Activated CD8-positive, alpha-beta T cell treated with anti-CD3 and anti-CD28 coated beads for 36 hours (primary cell): ENCODE measurements at regions not wholly inside any gene's neighbourhood (a gene's known extent, or its start where the extent isn't known, plus 50 kb on each side); places are given as distances from the start of the nearest gene placed in this dataset.

ENCODE experiments used
- ATAC-seq: fragments of 200-7000 bp; cut with Tn5 transposase; one replicate; pipeline ENCODE4 v1.10.0; 2021; ENCODE audit warnings: mild to moderate bottlenecking, moderate library complexity
- CTCF ChIA-PET: fragments of 350-600 bp; sonication (Branson Sonifier 250); formaldehyde crosslinking; loops from one replicate; lab custom pipeline; 2021; ENCODE audit warnings: antibody characterized with exemption; lab: Charles Lee
- POLR2A ChIA-PET: fragments of 350-600 bp; sonication (Branson Sonifier 250); formaldehyde crosslinking; loops from one replicate; lab custom pipeline; 2021; ENCODE audit warnings: antibody characterized with exemption; lab: Charles Lee
- DNase-seq: peaks from one replicate; pipeline ENCODE4 v3.0.0-alpha.2; 2020
- H3K27ac Mint-ChIP-seq: one replicate; pipeline ENCODE4 v1.8.0; 2021; ENCODE audit warnings: mild to moderate bottlenecking, mixed read lengths
- H3K27me3 Mint-ChIP-seq: one replicate; pipeline ENCODE4 v1.8.0; 2021; ENCODE audit warnings: mixed read lengths
- H3K36me3 Mint-ChIP-seq: one replicate; pipeline ENCODE4 v1.8.0; 2021; ENCODE audit warnings: low read depth, mixed read lengths
- H3K4me1 Mint-ChIP-seq: one replicate; pipeline ENCODE4 v1.8.0; 2021; ENCODE audit warnings: low read depth, mixed read lengths
- H3K4me3 Mint-ChIP-seq: one replicate; pipeline ENCODE4 v1.8.0; 2021; ENCODE audit warnings: mild to moderate bottlenecking, moderate library complexity, mixed read lengths
- H3K9me3 Mint-ChIP-seq: one replicate; pipeline ENCODE4 v1.8.0; 2021; ENCODE audit warnings: mixed read lengths
- intact Hi-C: fragments of 100-400 bp; cut with micrococcal nuclease; formaldehyde crosslinking; loops from one replicate; pipeline ENCODE4 v1.10.0; 2022
- TF ChIP-seq, protein P1 (sequence below): fragments of 200-600 bp; IDR thresholded peaks from one replicate; pipeline ENCODE4 v1.8.0; 2022; ENCODE audit warnings: antibody characterized with exemption, mild to moderate bottlenecking

DNA sequence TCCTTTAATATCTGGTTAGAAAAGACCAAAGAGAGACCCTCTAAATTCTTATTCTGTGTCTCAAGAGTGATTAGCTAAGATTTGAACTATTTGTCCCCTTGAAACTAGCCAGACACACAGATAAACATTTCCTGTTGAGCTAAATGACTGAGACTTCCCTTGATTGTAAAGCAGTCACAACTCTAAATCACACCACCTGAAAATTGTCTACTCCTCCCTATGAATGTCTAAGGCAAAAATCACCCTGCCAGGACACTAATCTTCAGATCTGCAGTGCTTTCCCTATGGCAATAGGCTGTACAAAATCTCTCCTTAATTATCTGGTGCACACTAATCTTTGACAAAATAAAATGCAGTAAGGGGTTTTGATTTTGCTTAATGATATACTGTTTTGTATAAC lies 200.5 kb upstream of the GULP1 start:
- no peaks in the 10 kb centered on the region for H3K27me3 Mint-ChIP-seq
- ATAC-seq: no peak
- TF ChIP-seq, protein P1, sequence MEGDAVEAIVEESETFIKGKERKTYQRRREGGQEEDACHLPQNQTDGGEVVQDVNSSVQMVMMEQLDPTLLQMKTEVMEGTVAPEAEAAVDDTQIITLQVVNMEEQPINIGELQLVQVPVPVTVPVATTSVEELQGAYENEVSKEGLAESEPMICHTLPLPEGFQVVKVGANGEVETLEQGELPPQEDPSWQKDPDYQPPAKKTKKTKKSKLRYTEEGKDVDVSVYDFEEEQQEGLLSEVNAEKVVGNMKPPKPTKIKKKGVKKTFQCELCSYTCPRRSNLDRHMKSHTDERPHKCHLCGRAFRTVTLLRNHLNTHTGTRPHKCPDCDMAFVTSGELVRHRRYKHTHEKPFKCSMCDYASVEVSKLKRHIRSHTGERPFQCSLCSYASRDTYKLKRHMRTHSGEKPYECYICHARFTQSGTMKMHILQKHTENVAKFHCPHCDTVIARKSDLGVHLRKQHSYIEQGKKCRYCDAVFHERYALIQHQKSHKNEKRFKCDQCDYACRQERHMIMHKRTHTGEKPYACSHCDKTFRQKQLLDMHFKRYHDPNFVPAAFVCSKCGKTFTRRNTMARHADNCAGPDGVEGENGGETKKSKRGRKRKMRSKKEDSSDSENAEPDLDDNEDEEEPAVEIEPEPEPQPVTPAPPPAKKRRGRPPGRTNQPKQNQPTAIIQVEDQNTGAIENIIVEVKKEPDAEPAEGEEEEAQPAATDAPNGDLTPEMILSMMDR: no peak
- peaks cover 2% of the 10 kb centered on the region for H3K9me3 Mint-ChIP-seq
- H3K36me3 Mint-ChIP-seq: no peaks in the 10 kb centered on the region
- H3K4me3 Mint-ChIP-seq: no peak overlapping the region
- no peak for DNase-seq
- H3K4me1 Mint-ChIP-seq: no peaks in the 10 kb centered on the region
- no peak overlapping the region for H3K27ac Mint-ChIP-seq
- intact Hi-C loops: no loop called here
- CTCF ChIA-PET: no interaction called here
- POLR2A ChIA-PET: no interaction called here

GRCh38 chr2:188092734-188093133 lies 198.9 kb upstream of the GULP1 start:
- Mint-ChIP-seq H3K4me3 (no peak overlapping the region), H3K27me3 (no peaks in the 10 kb centered on the region), H3K27ac (no peak overlapping the region), H3K9me3 (no peaks in the 10 kb centered on the region), H3K4me1 (no peaks in the 10 kb centered on the region), H3K36me3 (no peaks in the 10 kb centered on the region)
- intact Hi-C loops: no loop called here
- ChIA-PET CTCF (no interaction called here), POLR2A (interaction anchor here (1.1 kb wide), 1 partner anchor 276 kb away, joined by 3 read pairs; no protein-coding TSS in a partner anchor)
- TF ChIP-seq, protein P1: no peak
- no peak for ATAC-seq
- no peak for DNase-seq

- TF ChIP-seq, protein P1: no peak
- Mint-ChIP-seq H3K27ac (no peak overlapping the region), H3K36me3 (no peaks in the 10 kb centered on the region), H3K4me3 (no peak overlapping the region), H3K4me1 (no peaks in the 10 kb centered on the region), H3K27me3 (no peaks in the 10 kb centered on the region), H3K9me3 (no peaks in the 10 kb centered on the region)
- DNase-seq: no peak
- intact Hi-C loops: no loop called here
- ATAC-seq: no peak
- CTCF ChIA-PET: no interaction called here
- POLR2A ChIA-PET: no interaction called here
Observed at GRCh38 chr2:188096910-188097309, 194.8 kb upstream of the GULP1 start.

DNA sequence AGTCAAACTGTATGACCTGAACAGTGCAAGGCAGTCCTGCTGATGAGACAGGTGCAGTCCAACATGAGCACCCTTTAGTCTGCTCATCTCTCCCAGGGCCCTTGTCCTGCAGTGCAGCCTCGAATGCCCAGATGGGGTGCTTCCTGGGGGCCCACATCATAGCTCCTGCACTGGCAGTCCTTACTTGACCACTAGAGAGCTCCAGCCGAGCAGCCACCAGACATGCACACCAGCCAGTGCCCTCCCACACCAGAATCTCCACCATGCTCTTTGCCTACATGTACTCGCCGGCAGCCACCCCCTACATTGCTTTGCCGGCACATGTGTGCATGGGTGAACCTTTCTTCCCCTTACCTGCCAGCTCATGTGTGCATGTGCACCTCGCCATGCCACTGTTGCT lies 188.8 kb upstream of the GULP1 start:
- CTCF ChIA-PET: no interaction called here
- Mint-ChIP-seq H3K36me3 (no peaks in the 10 kb centered on the region), H3K27me3 (no peaks in the 10 kb centered on the region), H3K4me3 (no peak overlapping the region), H3K4me1 (no peaks in the 10 kb centered on the region), H3K9me3 (no peaks in the 10 kb centered on the region), H3K27ac (no peak overlapping the region)
- POLR2A ChIA-PET: no interaction called here
- ATAC-seq: no peak
- intact Hi-C loops: no loop called here
- no peak for DNase-seq
- TF ChIP-seq, protein P1: no peak

- H3K27me3 Mint-ChIP-seq: no peaks in the 10 kb centered on the region
- no peaks in the 10 kb centered on the region for H3K4me1 Mint-ChIP-seq
- no peak for DNase-seq
- ChIA-PET CTCF (interaction anchor here (1.0 kb wide), 1 partner anchor 8 kb away, joined by 3 read pairs; no protein-coding TSS in a partner anchor), POLR2A (no interaction called here)
- no peak for ATAC-seq
- H3K27ac Mint-ChIP-seq: no peak overlapping the region
- TF ChIP-seq, protein P1: no peak
- no peaks in the 10 kb centered on the region for H3K36me3 Mint-ChIP-seq
- no peak overlapping the region for H3K4me3 Mint-ChIP-seq
- H3K9me3 Mint-ChIP-seq: no peaks in the 10 kb centered on the region
- intact Hi-C loops: no loop called here
Observed at GRCh38 chr2:188114014-188114413, 177.7 kb upstream of the GULP1 start.
